HepG2 (cell line): ENCODE measurements at regions not wholly inside any gene's neighbourhood (a gene's known extent, or its start where the extent isn't known, plus 50 kb on each side); places are given as distances from the start of the nearest gene placed in this dataset.

Experiments
- ATAC-seq: fragments of 200-7000 bp; cut with Tn5 transposase; 3 replicates; pipeline ENCODE4 v1.9.1; 2020; ENCODE audit warnings: mild to moderate bottlenecking, moderate library complexity
- BruUV-seq: library from RNA; stranded (reverse); fragments of 400-500 nt; replicated peaks from 2 replicates; lab custom pipeline; 2021; lab: Mats Ljungman, UMichigan
- CTCF ChIA-PET: fragments of 300-600 bp; formaldehyde crosslinking; extraction: SDS; loops from one replicate; lab custom pipeline; 2021; ENCODE audit warnings: low total read pairs, inconsistent platforms, low intra/inter-chr PET ratio; lab: Yijun Ruan, JAX
- POLR2A ChIA-PET: fragments of 350-600 bp; sonication (Branson Sonifier 250); formaldehyde crosslinking; loops from one replicate; lab custom pipeline; 2020; ENCODE audit warnings: antibody characterized with exemption, inconsistent platforms; lab: Yijun Ruan, JAX
- DNase-seq: peaks from one replicate; pipeline ENCODE4 v3.0.0-alpha.2; 2015; ENCODE audit warnings: low spot score
- FAIRE-seq: peaks from 3 replicates; lab custom pipeline; 2011; peaks lifted over from hg19 to GRCh38; lab: Jason Lieb, UNC
- H2AFZ ChIP-seq: one replicate; pipeline ENCODE4 v1.6.1; 2011; ENCODE audit warnings: low read length, inconsistent platforms
- H3K27ac ChIP-seq: fragments of 300-600 bp; 3 replicates; pipeline ENCODE4 v1.8.0; 2011; ENCODE audit warnings: mixed run types, mild to moderate bottlenecking, mixed read lengths, low read length, inconsistent platforms; ENCODE audit not compliant: insufficient read depth; ENCODE audit errors: extremely low read length
- H3K27me3 ChIP-seq, 2 experiments: fragments of 200-600 bp in 1 of 2; 2 replicates in 1 of 2; 3 replicates in 1 of 2; pipeline versions ENCODE4 v1.6.0 to v1.8.0; 2011; ENCODE audit warnings: low read length in 2 of 2, mild to moderate bottlenecking in 2 of 2, moderate library complexity in 2 of 2, inconsistent platforms in 1 of 2; ENCODE audit not compliant: insufficient read depth in 2 of 2, control insufficient read depth in 1 of 2
- H3K36me3 ChIP-seq, 2 experiments: fragments of 200-600 bp in 1 of 2; replicated peaks in 1 of 2; 2 replicates in 1 of 2; 3 replicates in 1 of 2; pipeline versions ENCODE4 v1.5.1 to v1.8.0; 2011; ENCODE audit warnings: low read length in 2 of 2, inconsistent platforms in 1 of 2; ENCODE audit not compliant: insufficient read depth in 2 of 2, control insufficient read depth in 1 of 2
- H3K4me1 ChIP-seq: 2 replicates; pipeline ENCODE4 v1.5.1; 2012; ENCODE audit warnings: low read length, inconsistent platforms; ENCODE audit not compliant: insufficient read depth
- H3K4me2 ChIP-seq: 2 replicates; pipeline ENCODE4 v1.6.0; 2011; ENCODE audit warnings: low read depth, low read length, inconsistent platforms
- H3K4me3 ChIP-seq, 3 experiments: fragments of 200-600 bp in 1 of 3; sonication (generic), shearing (Covaris generic) in 1 of 3; replicated peaks in 1 of 3; 2 replicates each; pipeline ENCODE4 v1.5.1; 2011 to 2016; ENCODE audit warnings: low read length in 3 of 3, inconsistent platforms in 2 of 3, low read depth in 2 of 3, mild to moderate bottlenecking in 2 of 3, control low read depth in 1 of 3, mixed read lengths in 1 of 3; ENCODE audit not compliant: insufficient read depth in 1 of 3
- H3K79me2 ChIP-seq: one replicate; pipeline ENCODE4 v1.6.1; 2011; ENCODE audit warnings: low read length, inconsistent platforms; ENCODE audit not compliant: insufficient read depth
- H3K9ac ChIP-seq: 2 replicates; pipeline ENCODE4 v1.6.0; 2011; ENCODE audit warnings: mild to moderate bottlenecking, low read depth, low read length, inconsistent platforms; ENCODE audit not compliant: insufficient read depth
- H3K9me3 ChIP-seq: 2 replicates; pipeline ENCODE4 v1.5.1; 2012; ENCODE audit warnings: mild to moderate bottlenecking, low read length
- H4K20me1 ChIP-seq: 2 replicates; pipeline ENCODE4 v1.6.0; 2011; ENCODE audit warnings: inconsistent platforms, mild to moderate bottlenecking, low read length, moderate library complexity; ENCODE audit not compliant: insufficient read depth
- CBX5 ChIP-seq: sonication (generic); formaldehyde crosslinking; IDR thresholded peaks from 2 replicates; pipeline ENCODE4 v1.4.0; 2020; ENCODE audit warnings: missing genetic modification reagents, borderline replicate concordance
- CENPX ChIP-seq: sonication (generic); formaldehyde crosslinking; IDR thresholded peaks from 2 replicates; pipeline ENCODE4 v1.9.0; 2021; ENCODE audit warnings: mild to moderate bottlenecking, missing genetic modification reagents, moderate library complexity
- JUND ChIP-seq: sonication (generic); formaldehyde crosslinking; IDR thresholded peaks from 2 replicates; pipeline ENCODE4 v1.8.0; 2022; ENCODE audit warnings: mild to moderate bottlenecking, missing genetic modification reagents
- MTF2 ChIP-seq: sonication (generic); formaldehyde crosslinking; IDR thresholded peaks from 2 replicates; pipeline ENCODE4 v1.5.0; 2020; ENCODE audit warnings: missing genetic modification reagents, borderline replicate concordance
- RFX5 ChIP-seq: IDR thresholded peaks from 2 replicates; pipeline ENCODE4 v1.6.1; 2011; ENCODE audit warnings: low read depth, low read length, improper control_type of control experiment
- SOX6 ChIP-seq, 2 experiments: fragments of 450-650 bp in 1 of 2; sonication (generic) in 1 of 2; formaldehyde crosslinking in 1 of 2; IDR thresholded peaks; 2 replicates each; pipeline versions ENCODE4 v1.4.0 to v1.6.1; 2017 to 2020; ENCODE audit warnings: antibody characterized with exemption in 1 of 2, mild to moderate bottlenecking in 1 of 2, missing genetic modification reagents in 1 of 2
- THAP8 ChIP-seq: sonication (generic); formaldehyde crosslinking; IDR thresholded peaks from 2 replicates; pipeline ENCODE4 v1.5.1; 2020; ENCODE audit warnings: missing genetic modification reagents, mild to moderate bottlenecking, borderline replicate concordance
- TIGD3 ChIP-seq: sonication (generic); formaldehyde crosslinking; IDR thresholded peaks from 2 replicates; pipeline ENCODE4 v1.5.1; 2020; ENCODE audit warnings: mild to moderate bottlenecking, missing genetic modification reagents, borderline replicate concordance
- ZNF660 ChIP-seq: sonication (generic); formaldehyde crosslinking; IDR thresholded peaks from 2 replicates; pipeline ENCODE4 v1.5.1; 2020; ENCODE audit warnings: mild to moderate bottlenecking, low read depth, missing genetic modification reagents, borderline replicate concordance
- whole genome bisulfite sequencing: methylation state at CpG from one replicate; pipeline ENCODE4 v1.1.6; 2017; ENCODE audit warnings: low lambda C conversion rate; 5-methylcytosine and 5-hydroxymethylcytosine counted together
- in situ Hi-C: cut with HindIII; loops from 2 replicates; pipeline ENCODE4 v1.10.0; 2017; ENCODE audit warnings: low pct_unique_long_range_greater_than_20kb; ENCODE audit not compliant: extremely low pct_ligation_motif_present
- intact Hi-C: fragments of 100-400 bp; cut with micrococcal nuclease; formaldehyde crosslinking; loops from one replicate; pipeline ENCODE4 v1.10.0; 2022; ENCODE audit not compliant: unreplicated experiment

- Histone ChIP-seq H2AFZ (no peak overlapping the region), H3K27ac (no peak overlapping the region), H3K79me2 (no peaks in the 10 kb centered on the region), H3K4me2 (no peak overlapping the region), H3K4me1 (no peaks in the 10 kb centered on the region), H3K9ac (no peak overlapping the region), H3K36me3 (no peaks in the 10 kb centered on the region), H4K20me1 (no peaks in the 10 kb centered on the region), H3K4me3 (no peak overlapping the region), H3K9me3 (no peaks in the 10 kb centered on the region), H3K27me3 (no peaks in the 10 kb centered on the region)
- in situ Hi-C loops, result no loop called here
- TF ChIP-seq TIGD3 (CRISPR knock-in tag), result no peak
- TF ChIP-seq CENPX, result no peak
- TF ChIP-seq JUND, result no peak
- no TSS peak for BruUV-seq
- 57% methylated on average over 4 of the region's 4 CpGs for WGBS
- ATAC-seq, result no peak
- ChIA-PET POLR2A (no interaction called here), CTCF (no interaction called here)
- intact Hi-C loops, result loop anchor here (5.0 kb wide), 1 partner anchor 457 kb away; no protein-coding TSS in a partner anchor
- FAIRE-seq, result no peak
- no peak for DNase-seq
Measured at GRCh38 chr6:130694606-130695005, 132.6 kb upstream of the SMLR1 start.

- H4K20me1 ChIP-seq, result no peaks in the 10 kb centered on the region
- no peaks in the 10 kb centered on the region for H3K36me3 ChIP-seq
- no peak overlapping the region for H3K9ac ChIP-seq
- FAIRE-seq (no peak), ATAC-seq (no peak), DNase-seq (no peak)
- no peak overlapping the region for H3K27ac ChIP-seq
- BruUV-seq, result no TSS peak
- ChIA-PET POLR2A (no interaction called here), CTCF (no interaction called here)
- H3K4me3 ChIP-seq, result no peak overlapping the region
- intact Hi-C loops (loop anchor here (5.0 kb wide), 1 partner anchor 460 kb away; no protein-coding TSS in a partner anchor), in situ Hi-C loops (no loop called here)
- peaks cover 0 to 5% of the 10 kb centered on the region in 2 experiments; a peak in 1 of 5 replicates for H3K27me3 ChIP-seq
- H3K79me2 ChIP-seq, result no peaks in the 10 kb centered on the region
- TF ChIP-seq RFX5 (no peak), THAP8 (CRISPR knock-in tag) (no peak), SOX6 (IDR thresholded peaks at IDR 0.05) (no peak), SOX6 (CRISPR knock-in tag; IDR thresholded peaks at IDR 0.05) (no peak), ZNF660 (CRISPR knock-in tag) (no peak), CBX5 (CRISPR knock-in tag) (no peak), MTF2 (no peak)
- WGBS, result 4% methylated on average over 3 of the region's 3 CpGs
- H3K4me2 ChIP-seq, result no peak overlapping the region
- H3K4me1 ChIP-seq, result no peaks in the 10 kb centered on the region
- H2AFZ ChIP-seq, result no peak overlapping the region
- H3K9me3 ChIP-seq, result no peaks in the 10 kb centered on the region
Measured at GRCh38 chr6:130696806-130697205, 130.4 kb upstream of the SMLR1 start.
